NCI-H187 treated with DMSO at 0.1 percent for 48 hours (cell line): ENCODE measurements at regions not wholly inside any gene's neighbourhood (a gene's known extent, or its start where the extent isn't known, plus 50 kb on each side); places are given as distances from the start of the nearest gene placed in this dataset.
"Not testable (repeated sequence)": the region's sequence is repeated elsewhere in the genome, so short reads cannot be mapped to it uniquely, and the experiment has no call there.

ENCODE experiments used
- DNase-seq: peaks from one replicate; lab custom pipeline; 2025; lab: John Stamatoyannopoulos, UW

GRCh38 chr5:112573441-112573840, 154.4 kb upstream of the EPB41L4A start:
- no peak for DNase-seq

GRCh38 chr5:112574536-112574935, 155.5 kb upstream of the EPB41L4A start:
- peak; percentile 72 for DNase-seq

DNA sequence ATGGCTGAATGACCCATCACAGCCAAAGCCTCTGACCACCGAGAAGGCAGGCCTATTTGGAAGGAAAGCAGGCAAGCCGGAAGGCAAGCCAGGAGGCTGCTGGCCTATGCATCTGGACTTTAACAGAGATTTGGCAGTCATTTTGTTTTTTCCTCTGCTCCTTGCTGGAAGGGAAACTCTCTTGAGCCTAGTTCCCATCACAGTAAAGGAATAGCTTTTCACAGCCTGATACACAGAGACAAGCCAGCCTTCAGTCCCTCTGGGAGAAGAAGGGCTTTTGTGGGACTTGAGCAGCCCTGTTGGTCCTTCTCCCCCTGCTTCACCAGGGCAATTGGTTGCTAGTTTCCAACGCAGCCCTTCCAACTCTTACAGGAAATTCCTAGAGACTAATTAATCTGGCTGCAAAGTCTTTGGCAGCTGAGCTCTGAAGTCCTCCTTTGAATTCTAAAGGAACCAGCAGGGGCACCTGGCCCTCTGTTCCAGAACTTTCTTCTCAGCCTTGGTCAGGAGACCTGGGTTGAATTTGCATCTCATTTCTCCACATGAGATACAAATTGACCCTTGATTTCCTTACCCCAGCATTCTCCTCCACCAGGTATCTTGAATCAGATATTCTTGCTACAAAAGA, 157.3 kb upstream of the EPB41L4A start:
- no peak for DNase-seq

DNA sequence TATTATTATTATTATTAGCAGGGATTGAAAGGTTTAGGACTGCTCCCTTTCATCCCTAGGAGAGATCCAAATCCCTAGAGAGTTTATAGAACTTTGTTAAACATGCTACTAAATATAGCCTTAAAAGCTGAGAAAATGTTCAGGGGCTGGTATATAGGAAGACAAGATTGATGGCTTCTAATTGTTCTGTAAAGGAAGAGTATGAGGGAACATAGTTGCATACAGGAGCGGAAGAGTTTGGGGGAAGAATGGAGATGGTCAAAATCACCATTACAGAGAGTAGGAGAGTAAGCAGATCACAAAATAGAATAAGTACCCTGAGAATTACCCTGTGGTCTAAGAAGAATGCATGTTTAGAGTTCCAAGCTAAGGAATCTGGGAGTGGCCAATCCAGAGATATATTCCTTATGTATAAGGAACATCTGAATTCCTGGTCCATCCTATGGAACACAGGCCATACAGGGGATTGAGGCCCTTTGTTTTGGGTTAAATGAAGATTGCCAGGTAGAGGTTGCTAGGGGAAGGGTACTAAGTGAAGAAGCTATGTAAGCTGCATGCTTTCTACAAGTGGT, 158.0 kb upstream of the APC start:
- DNase-seq = no peak

DNA sequence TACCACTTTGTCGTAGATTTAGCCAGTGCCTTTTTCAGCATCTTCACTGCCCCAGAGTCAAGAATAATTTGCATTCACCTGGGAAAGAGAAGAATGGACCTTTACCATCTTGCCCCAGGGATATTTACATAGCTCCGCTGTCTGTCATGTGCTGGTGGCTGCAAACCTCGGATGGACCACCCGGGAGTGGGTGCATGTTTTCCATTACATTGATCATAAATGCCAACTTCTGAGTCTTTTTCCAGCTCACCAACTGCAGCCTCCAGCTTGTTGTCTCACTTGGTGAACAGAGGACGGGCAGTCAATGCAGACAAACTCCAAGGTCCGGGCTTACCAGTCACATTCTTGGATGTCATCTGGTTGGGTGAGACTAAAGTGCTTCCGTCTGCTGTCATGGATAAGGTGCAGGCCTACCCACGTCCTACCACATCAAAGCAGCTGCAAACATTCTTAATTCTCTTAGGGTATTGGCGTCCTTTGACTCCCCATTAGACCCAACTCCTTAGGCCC, 155.8 kb upstream of the APC start:
- DNase-seq = no peak

DNA sequence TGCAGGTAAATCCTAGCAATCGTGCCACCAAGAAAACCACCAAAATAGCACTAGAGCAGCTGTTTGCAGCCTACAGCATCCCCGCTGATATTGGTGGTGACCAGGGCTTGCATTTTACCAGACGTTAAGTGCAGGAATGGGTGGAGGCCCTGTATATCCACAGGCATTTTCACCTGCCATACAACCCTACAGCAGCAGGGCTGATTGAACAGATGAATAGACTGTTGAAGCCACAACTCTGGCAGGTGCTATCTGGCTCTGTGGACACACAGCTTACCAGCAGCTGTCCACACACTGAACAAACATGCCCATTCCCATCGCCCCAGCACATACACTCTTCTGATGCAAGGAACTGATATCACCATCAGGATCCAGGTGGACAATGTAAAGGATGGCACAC, 154.5 kb upstream of the APC start:
- DNase-seq = no peak

GRCh38 chr5:112584781-112585180, 152.9 kb upstream of the APC start:
- DNase-seq = no peak

GRCh38 chr5:112586596-112587062, 151.1 kb upstream of the APC start:
- no peak for DNase-seq

GRCh38 chr5:112590858-112591257, 146.8 kb upstream of the APC start:
- DNase-seq = not testable (repeated sequence)

GRCh38 chr5:112594095-112594850, 143.4 kb upstream of the APC start:
- DNase-seq = no peak

GRCh38 chr5:112594941-112595340, 142.7 kb upstream of the APC start:
- no peak for DNase-seq

DNA sequence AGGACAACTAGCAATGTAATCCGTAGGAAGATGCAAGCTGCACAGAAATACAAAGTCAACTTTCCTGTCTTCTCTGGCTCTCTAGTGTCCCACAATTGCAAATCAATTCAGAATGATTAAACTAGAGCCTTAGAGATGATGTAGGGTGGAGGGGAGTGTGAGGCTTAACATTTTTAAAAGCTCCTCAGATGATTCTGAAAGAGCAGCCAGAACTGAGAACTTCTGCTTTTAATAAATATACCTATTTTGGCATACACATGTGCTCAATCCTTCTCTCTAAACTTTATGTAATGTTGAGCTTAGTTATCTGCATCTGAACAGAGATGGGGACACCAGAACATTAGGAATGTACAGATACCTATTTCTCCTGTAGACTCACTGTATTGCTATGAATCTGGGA, 139.9 kb upstream of the APC start:
- no peak for DNase-seq

- DNase-seq = not testable (repeated sequence)
These were observed 137.2 kb upstream of the APC start for GRCh38 chr5:112600510-112600909.

DNA sequence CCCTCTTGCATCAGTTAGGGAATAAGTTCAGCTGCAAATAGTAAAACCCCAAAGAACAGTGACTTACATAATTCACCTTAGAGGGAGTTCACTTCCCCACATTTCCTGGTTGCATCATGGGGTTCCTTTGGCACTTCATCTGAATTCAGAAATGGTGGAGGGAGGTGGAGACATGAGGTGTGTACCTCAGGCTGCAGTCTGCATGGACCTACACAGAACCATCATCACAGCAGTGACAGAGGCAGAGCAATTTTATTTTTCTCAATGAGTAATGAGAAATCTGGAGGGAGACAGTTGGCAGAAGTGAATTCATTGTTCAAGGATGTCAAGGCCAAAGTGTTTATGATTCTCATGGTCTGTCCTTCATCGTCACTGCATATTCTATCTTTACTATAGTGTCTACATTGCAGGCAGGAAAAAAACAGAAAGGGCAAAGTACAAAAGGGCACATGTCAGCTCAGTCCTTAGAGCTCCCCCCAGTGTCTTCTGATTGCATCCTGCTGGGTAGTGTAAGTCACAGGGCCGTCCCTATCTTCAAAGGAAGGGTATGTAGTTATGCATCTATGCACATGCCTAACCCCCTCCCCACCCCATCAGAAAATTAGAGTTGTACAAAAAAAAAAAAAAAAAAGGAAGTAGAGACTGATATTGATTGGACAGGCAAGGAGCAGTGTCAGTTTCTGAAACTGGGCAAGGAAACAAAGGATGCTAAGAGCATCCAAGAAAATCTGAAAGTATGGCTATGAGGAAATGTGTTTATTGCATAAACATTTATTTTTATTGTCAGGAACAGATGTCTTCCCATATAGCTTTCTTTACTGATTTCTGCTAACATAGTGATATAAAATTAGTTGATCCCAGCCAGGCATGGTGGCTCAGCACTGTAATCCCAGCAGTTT, 132.7 kb upstream of the APC start:
- DNase-seq = no peak

DNA sequence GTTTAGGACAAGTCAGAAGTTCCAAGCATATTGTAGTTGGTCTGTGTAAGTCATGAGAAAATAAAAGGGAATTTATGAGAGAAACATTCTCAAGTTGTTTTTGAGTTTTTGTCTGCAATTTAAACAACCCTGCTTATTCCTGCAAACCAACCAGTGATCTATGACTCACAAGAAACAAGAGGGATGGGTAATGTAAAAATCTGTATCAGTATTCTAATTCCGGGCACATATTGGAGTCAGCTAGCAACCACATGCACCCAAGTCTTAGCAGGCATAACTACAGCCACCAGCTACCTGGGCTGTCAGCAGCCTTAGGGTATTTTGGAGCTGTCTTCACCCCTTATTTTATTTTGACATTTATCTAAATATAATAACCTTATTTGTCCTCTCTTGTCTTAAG, 128.7 kb upstream of the APC start:
- no peak for DNase-seq

GRCh38 chr5:112612663-112613062, 125.0 kb upstream of the APC start:
- no peak for DNase-seq

DNA sequence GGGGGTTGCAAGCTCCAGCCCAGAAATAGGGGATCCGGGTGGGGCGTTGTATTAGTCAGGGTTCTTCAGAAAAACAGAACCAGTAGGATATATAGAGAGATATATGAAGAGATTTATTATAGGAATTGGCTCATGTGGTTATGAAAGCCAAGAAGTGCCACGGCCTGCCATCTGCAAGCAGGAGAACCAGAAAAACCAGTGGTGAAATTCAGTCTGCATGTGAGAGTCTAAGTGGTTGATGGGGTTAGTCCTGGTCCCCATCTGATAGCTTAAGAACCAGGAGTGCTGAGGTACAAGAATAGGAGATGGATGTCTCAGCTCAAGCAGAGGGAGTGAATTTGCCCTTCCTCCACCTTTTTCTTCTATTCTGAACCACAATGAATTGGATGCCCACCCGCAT, 123.4 kb upstream of the APC start:
- DNase-seq = no peak

DNA sequence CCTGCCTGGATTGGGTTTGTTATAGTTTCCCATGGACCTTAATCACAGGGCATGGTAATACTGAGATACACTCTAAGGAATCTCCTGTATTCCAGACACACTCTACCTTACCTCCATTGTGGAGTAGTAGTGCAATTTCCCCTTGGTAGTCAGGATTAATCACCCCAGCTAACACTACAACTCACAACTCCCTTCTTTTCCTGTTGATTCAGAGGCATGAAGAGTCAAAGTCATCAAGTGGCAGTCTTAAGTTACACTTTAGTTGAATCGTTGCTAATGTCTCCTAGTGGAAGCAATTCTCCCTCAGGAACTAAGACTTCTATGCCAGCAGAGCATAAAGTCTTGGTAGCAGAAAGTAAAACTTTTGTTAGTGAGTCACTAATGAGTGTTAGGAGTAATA, 122.7 kb upstream of the APC start:
- no peak for DNase-seq

GRCh38 chr5:112616812-112617547, 120.7 kb upstream of the APC start:
- DNase-seq = no peak

GRCh38 chr5:112625246-112625645, 112.4 kb upstream of the APC start:
- DNase-seq = no peak

GRCh38 chr5:112625689-112626438, 111.8 kb upstream of the APC start:
- DNase-seq = peak; percentile 1
